ENCODE measurements at regions not wholly inside any gene's neighbourhood (a gene's known extent, or its start where the extent isn't known, plus 50 kb on each side); places are given as distances from the start of the nearest gene placed in this dataset.

DNA sequence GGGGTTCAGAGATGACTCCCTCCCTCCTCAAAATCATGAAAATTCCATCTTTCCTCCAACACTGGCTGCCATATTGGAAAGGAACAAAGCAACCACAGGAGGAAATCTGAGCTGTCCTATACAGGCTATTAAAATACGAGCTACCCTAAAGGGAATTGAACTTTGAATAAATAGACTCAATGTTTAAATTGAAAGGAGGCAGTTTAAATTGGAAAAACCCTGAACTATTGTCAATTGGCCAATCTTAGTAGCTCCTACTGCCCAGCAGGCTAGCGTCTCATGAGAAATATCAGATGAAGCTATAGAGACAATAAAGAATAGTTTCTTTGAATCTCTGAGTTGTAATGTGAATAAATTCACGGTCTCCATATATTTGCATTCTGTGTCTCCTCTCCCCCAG is 85.4 kb upstream of the KCNE2 start:
- DNase-seq (ENCODE audit: low read depth) = no peak
- TF ChIP-seq, protein P1, sequence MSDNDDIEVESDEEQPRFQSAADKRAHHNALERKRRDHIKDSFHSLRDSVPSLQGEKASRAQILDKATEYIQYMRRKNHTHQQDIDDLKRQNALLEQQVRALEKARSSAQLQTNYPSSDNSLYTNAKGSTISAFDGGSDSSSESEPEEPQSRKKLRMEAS (IDR thresholded peaks at IDR 0.05; ENCODE audit: low read depth, low read length) = no peak
- TF ChIP-seq, protein P2, sequence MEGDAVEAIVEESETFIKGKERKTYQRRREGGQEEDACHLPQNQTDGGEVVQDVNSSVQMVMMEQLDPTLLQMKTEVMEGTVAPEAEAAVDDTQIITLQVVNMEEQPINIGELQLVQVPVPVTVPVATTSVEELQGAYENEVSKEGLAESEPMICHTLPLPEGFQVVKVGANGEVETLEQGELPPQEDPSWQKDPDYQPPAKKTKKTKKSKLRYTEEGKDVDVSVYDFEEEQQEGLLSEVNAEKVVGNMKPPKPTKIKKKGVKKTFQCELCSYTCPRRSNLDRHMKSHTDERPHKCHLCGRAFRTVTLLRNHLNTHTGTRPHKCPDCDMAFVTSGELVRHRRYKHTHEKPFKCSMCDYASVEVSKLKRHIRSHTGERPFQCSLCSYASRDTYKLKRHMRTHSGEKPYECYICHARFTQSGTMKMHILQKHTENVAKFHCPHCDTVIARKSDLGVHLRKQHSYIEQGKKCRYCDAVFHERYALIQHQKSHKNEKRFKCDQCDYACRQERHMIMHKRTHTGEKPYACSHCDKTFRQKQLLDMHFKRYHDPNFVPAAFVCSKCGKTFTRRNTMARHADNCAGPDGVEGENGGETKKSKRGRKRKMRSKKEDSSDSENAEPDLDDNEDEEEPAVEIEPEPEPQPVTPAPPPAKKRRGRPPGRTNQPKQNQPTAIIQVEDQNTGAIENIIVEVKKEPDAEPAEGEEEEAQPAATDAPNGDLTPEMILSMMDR (IDR thresholded peaks at IDR 0.05; ENCODE audit: low read depth, low read length) = no peak
- no peak for TF ChIP-seq POLR2A (IDR thresholded peaks at IDR 0.05; ENCODE audit: extremely low read depth, insufficient read length)
- TF ChIP-seq MYC (IDR thresholded peaks at IDR 0.05; ENCODE audit: low read depth, low read length) = no peak
- H3K4me3 ChIP-seq (ENCODE audit: low read depth, low read length) = no peak overlapping the region

DNA sequence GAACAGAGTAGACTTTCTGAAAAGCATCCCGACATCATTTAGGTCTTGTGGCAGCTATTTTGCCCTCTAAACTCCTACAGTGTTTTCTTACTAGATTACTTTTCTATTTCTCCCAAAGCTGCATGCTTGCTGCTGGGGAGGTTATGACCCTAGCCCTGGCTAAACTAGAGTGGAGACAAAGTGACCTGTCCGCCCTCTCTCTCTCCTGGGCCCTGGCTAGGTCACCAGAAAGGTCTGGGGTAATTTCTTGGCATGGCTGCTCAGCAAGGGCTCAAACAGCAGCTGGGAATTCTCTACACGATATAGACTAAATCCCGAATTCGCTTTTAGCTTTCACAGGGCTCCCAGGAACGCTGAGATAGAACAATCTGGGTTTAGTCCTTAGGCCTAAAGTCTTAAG is 84.5 kb upstream of the KCNE2 start:
- no peak for DNase-seq (ENCODE audit: low read depth)
- H3K4me3 ChIP-seq (ENCODE audit: low read depth, low read length) = no peak overlapping the region
- TF ChIP-seq, protein P2 (IDR thresholded peaks at IDR 0.05; ENCODE audit: low read depth, low read length) = no peak
- TF ChIP-seq MYC (IDR thresholded peaks at IDR 0.05; ENCODE audit: low read depth, low read length) (no peak), POLR2A (IDR thresholded peaks at IDR 0.05; ENCODE audit: extremely low read depth, insufficient read length) (no peak)
- TF ChIP-seq, protein P1 (IDR thresholded peaks at IDR 0.05; ENCODE audit: low read depth, low read length) = no peak

DNA sequence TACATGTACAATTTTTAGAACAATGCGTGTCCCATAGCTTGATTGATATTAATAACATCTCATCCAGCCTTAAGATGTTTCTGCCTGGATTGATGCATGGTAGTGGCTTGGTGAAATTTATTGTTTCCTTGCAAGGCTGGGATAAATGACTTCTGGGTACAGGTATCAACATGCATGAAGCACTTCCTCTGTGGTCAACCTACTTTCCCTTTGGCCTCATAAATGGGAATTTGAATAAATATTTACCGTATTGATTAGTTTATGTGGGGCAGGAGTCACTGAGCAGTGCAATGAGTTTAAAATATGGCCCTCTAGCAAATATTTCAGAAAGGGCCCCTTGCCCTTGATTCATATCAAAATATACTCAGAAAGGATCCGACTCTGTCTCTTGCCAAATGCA is 83.9 kb upstream of the KCNE2 start:
- DNase-seq (ENCODE audit: low read depth) = no peak

DNA sequence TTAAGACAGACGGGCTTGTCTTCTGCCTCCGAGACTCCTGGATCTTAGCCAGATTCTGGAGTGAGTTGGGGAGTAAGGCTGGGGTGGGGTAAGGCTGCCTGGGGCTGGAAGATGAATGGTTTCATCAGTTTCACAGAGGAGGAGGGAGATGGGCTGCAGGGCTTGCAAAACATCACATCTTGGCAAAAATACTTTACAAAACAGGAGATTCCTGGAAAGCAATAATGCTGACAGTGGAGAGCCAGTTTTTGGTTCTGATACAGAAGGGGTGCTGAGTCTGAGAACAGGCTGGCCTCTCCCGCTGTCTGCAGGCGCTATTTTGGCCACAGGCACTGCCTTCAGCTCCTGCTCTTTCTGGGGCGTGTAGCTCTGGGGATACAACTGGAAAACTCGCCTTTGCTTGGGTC is 83.4 kb upstream of the KCNE2 start:
- TF ChIP-seq, protein P2 (IDR thresholded peaks at IDR 0.05; ENCODE audit: low read depth, low read length) = no peak
- no peak for TF ChIP-seq MYC (IDR thresholded peaks at IDR 0.05; ENCODE audit: low read depth, low read length)
- TF ChIP-seq, protein P1 (IDR thresholded peaks at IDR 0.05; ENCODE audit: low read depth, low read length) = no peak
- TF ChIP-seq POLR2A (IDR thresholded peaks at IDR 0.05; ENCODE audit: extremely low read depth, insufficient read length) = no peak
- no peak overlapping the region for H3K4me3 ChIP-seq (ENCODE audit: low read depth, low read length)
- DNase-seq (ENCODE audit: low read depth) = no peak

More for the DNA sequence above, 83.9 kb upstream of the KCNE2 start:
- TF ChIP-seq POLR2A (IDR thresholded peaks at IDR 0.05; ENCODE audit: extremely low read depth, insufficient read length) = no peak
- TF ChIP-seq, protein P2 (IDR thresholded peaks at IDR 0.05; ENCODE audit: low read depth, low read length) = no peak
- TF ChIP-seq MYC (IDR thresholded peaks at IDR 0.05; ENCODE audit: low read depth, low read length) = no peak
- TF ChIP-seq, protein P1 (IDR thresholded peaks at IDR 0.05; ENCODE audit: low read depth, low read length) = no peak
- no peak overlapping the region for H3K4me3 ChIP-seq (ENCODE audit: low read depth, low read length)

DNA sequence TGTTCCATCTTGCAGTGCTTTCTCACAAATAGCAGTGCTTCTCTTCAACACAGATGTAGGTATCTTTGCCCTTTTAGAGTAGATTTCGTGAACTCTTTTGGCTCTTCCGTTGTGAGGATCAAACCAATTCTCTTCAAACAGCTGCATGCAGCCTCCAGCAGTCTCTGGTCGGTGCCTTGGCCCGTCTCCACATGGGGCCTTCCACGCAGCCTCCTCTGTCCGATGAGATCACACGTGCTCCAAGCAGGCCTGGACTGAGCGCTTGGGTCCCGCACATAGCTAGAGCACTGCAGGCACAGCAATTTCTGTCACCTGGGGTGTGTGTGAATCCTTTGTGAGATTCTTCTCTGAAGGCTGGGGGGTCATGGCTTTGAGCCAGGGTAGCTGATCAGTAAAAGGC is 82.8 kb upstream of the KCNE2 start:
- no peak for DNase-seq (ENCODE audit: low read depth)
- TF ChIP-seq POLR2A (IDR thresholded peaks at IDR 0.05; ENCODE audit: extremely low read depth, insufficient read length) (no peak), MYC (IDR thresholded peaks at IDR 0.05; ENCODE audit: low read depth, low read length) (no peak)
- TF ChIP-seq, protein P2 (IDR thresholded peaks at IDR 0.05; ENCODE audit: low read depth, low read length) = no peak
- TF ChIP-seq, protein P1 (IDR thresholded peaks at IDR 0.05; ENCODE audit: low read depth, low read length) = no peak
- no peak overlapping the region for H3K4me3 ChIP-seq (ENCODE audit: low read depth, low read length)

DNA sequence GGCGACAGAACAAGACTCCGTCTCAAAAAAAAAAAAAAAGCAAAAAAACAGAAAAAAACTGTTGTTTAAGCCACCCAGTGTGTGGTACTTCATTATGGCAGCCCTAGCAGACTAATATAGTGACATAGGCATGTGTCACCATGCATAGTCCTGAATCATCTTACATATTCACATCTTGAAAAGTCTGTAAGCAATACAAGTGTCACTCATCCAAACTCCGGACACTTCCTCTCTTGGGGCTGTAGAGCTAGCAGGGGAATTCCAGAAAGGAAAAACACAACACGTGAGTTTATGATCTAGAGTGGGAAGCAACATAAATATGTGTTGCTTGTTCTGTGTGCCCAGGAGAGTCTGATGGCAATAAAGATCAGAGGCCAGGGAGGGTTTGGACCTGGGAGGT is 81.6 kb upstream of the KCNE2 start:
- H3K4me3 ChIP-seq (ENCODE audit: low read depth, low read length) = no peak overlapping the region
- no peak for DNase-seq (ENCODE audit: low read depth)
- TF ChIP-seq MYC (IDR thresholded peaks at IDR 0.05; ENCODE audit: low read depth, low read length) (no peak), POLR2A (IDR thresholded peaks at IDR 0.05; ENCODE audit: extremely low read depth, insufficient read length) (no peak)

All from NB4 (cell line).